Adrenal gland (tissue), 5 donors: ENCODE measurements at regions not wholly inside any gene's neighbourhood (a gene's known extent, or its start where the extent isn't known, plus 50 kb on each side); places are given as distances from the start of the nearest gene placed in this dataset.

Source experiments
- CTCF ChIP-seq, 6 experiments: fragments of 450-650 bp in 4 of 6; fragments of 200-600 bp in 2 of 6; sonication (generic) in 1 of 6; IDR thresholded peaks; 1 replicate in 5 of 6; 2 replicates in 1 of 6; pipeline versions ENCODE4 v1.5.1 to v1.8.0; 2016 to 2021; ENCODE audit warnings: antibody characterized with exemption in 6 of 6, mild to moderate bottlenecking in 2 of 6, moderate library complexity in 1 of 6
- POLR2A ChIP-seq, 2 donors: fragments of 450-650 bp; IDR thresholded peaks; one replicate each; pipeline ENCODE4 v1.6.1; 2017; ENCODE audit warnings: antibody characterized with exemption in 2 of 2, mild to moderate bottlenecking in 2 of 2, moderate library complexity in 1 of 2
- donor health status: DM: no; HTN: no; CAD: no.

- no peak for TF ChIP-seq CTCF (IDR thresholded peaks at IDR 0.05)
- TF ChIP-seq POLR2A (IDR thresholded peaks at IDR 0.05), result no peak
These were observed 473.0 kb downstream of the PCNX1 start for GRCh38 chr14:71380271-71380670.
